WTC11 (cell line): ENCODE measurements at regions not wholly inside any gene's neighbourhood (a gene's known extent, or its start where the extent isn't known, plus 50 kb on each side); places are given as distances from the start of the nearest gene placed in this dataset.

ENCODE experiments used
- ATAC-seq: fragments of 200-7000 bp; cut with Tn5 transposase; 2 replicates; pipeline ENCODE4 v1.10.0; 2021; ENCODE audit warnings: mild to moderate bottlenecking, moderate library complexity
- CTCF ChIA-PET: fragments of 300-600 bp; sonication (Branson Sonifier 250); formaldehyde crosslinking; loops from one replicate; lab custom pipeline; 2021; ENCODE audit warnings: antibody characterized with exemption; lab: Charles Lee
- POLR2A ChIA-PET: fragments of 350-600 bp; sonication (Branson Sonifier 250); formaldehyde crosslinking; loops from one replicate; lab custom pipeline; 2021; ENCODE audit warnings: antibody characterized with exemption; lab: Charles Lee
- DNase-seq: peaks from one replicate; pipeline ENCODE4 v3.0.0; 2021; ENCODE audit warnings: low spot score
- H3K27ac Mint-ChIP-seq: 2 replicates; pipeline ENCODE4 v1.8.0; 2021; ENCODE audit warnings: mixed read lengths
- H3K27me3 Mint-ChIP-seq: 2 replicates; pipeline ENCODE4 v1.8.0; 2021; ENCODE audit warnings: low read depth, mild to moderate bottlenecking, moderate library complexity, mixed read lengths
- H3K36me3 Mint-ChIP-seq: 2 replicates; pipeline ENCODE4 v1.8.0; 2021; ENCODE audit warnings: mixed read lengths
- H3K4me1 Mint-ChIP-seq: 2 replicates; pipeline ENCODE4 v1.8.0; 2022; ENCODE audit warnings: mixed read lengths
- H3K4me3 Mint-ChIP-seq: 2 replicates; pipeline ENCODE4 v1.8.0; 2021; ENCODE audit warnings: mild to moderate bottlenecking, moderate library complexity, mixed read lengths
- H3K9me3 Mint-ChIP-seq: 2 replicates; pipeline ENCODE4 v1.8.0; 2021; ENCODE audit warnings: mixed read lengths
- AFF4 ChIP-seq: sonication (generic); formaldehyde crosslinking; IDR thresholded peaks from 2 replicates; pipeline ENCODE4 v1.8.1; 2023; ENCODE audit warnings: mild to moderate bottlenecking, missing genetic modification reagents, borderline replicate concordance
- ARID4B ChIP-seq: sonication (generic); formaldehyde crosslinking; IDR thresholded peaks from 2 replicates; pipeline ENCODE4 v1.8.0; 2023; ENCODE audit warnings: missing genetic modification reagents, mild to moderate bottlenecking, borderline replicate concordance
- ERG ChIP-seq: fragments of 250-450 bp; sonication (Bioruptor Pico); IDR thresholded peaks from 2 replicates; pipeline ENCODE4 v1.8.0; 2021; ENCODE audit warnings: mild to moderate bottlenecking
- GABPB1 ChIP-seq: sonication (generic); formaldehyde crosslinking; IDR thresholded peaks from 2 replicates; pipeline ENCODE4 v1.8.1; 2023; ENCODE audit warnings: mild to moderate bottlenecking, missing genetic modification reagents
- JAZF1 ChIP-seq: fragments of 250-450 bp; sonication (Bioruptor Pico); IDR thresholded peaks from 2 replicates; pipeline ENCODE4 v1.9.0; 2021; ENCODE audit warnings: moderate library complexity, mild to moderate bottlenecking, inconsistent platforms
- MAX ChIP-seq: sonication (generic); formaldehyde crosslinking; IDR thresholded peaks from 2 replicates; pipeline ENCODE4 v1.8.0; 2022; ENCODE audit warnings: mild to moderate bottlenecking, missing genetic modification reagents
- NR3C1 ChIP-seq: sonication (generic); formaldehyde crosslinking; conservative IDR thresholded peaks from 2 replicates; pipeline ENCODE4 v1.8.1; 2023; ENCODE audit warnings: low read depth, mild to moderate bottlenecking, missing genetic modification reagents
- SP1 ChIP-seq: sonication (generic); formaldehyde crosslinking; conservative IDR thresholded peaks from 2 replicates; pipeline ENCODE4 v1.8.1; 2022; ENCODE audit warnings: missing genetic modification reagents
- ZNF219 ChIP-seq: sonication (generic); formaldehyde crosslinking; IDR thresholded peaks from 2 replicates; pipeline ENCODE4 v1.8.0; 2023; ENCODE audit warnings: missing genetic modification reagents, mild to moderate bottlenecking, borderline replicate concordance
- ZNF396 ChIP-seq: fragments of 250-450 bp; sonication (Bioruptor Pico); IDR thresholded peaks from 2 replicates; pipeline ENCODE4 v1.8.0; 2021; ENCODE audit warnings: mild to moderate bottlenecking, moderate library complexity, borderline replicate concordance
- ZNF512 ChIP-seq: sonication (generic); formaldehyde crosslinking; IDR thresholded peaks from 2 replicates; pipeline ENCODE4 v1.8.1; 2022; ENCODE audit warnings: missing genetic modification reagents, borderline replicate concordance
- TF ChIP-seq, protein P1 (sequence below): sonication (generic); formaldehyde crosslinking; IDR thresholded peaks from 2 replicates; pipeline ENCODE4 v1.8.0; 2022; ENCODE audit warnings: missing genetic modification reagents
- TF ChIP-seq, protein P2 (sequence below): sonication (generic); formaldehyde crosslinking; IDR thresholded peaks from 2 replicates; pipeline ENCODE4 v1.8.0; 2022; ENCODE audit warnings: mild to moderate bottlenecking, missing genetic modification reagents
- TF ChIP-seq, protein P3 (sequence below): sonication (generic); formaldehyde crosslinking; IDR thresholded peaks from 2 replicates; pipeline ENCODE4 v1.8.0; 2022; ENCODE audit warnings: mild to moderate bottlenecking, missing genetic modification reagents
- TF ChIP-seq, protein P4 (sequence below): sonication (generic); formaldehyde crosslinking; IDR thresholded peaks from 2 replicates; pipeline ENCODE4 v1.8.0; 2023; ENCODE audit warnings: missing genetic modification reagents

- TF ChIP-seq, protein P1, sequence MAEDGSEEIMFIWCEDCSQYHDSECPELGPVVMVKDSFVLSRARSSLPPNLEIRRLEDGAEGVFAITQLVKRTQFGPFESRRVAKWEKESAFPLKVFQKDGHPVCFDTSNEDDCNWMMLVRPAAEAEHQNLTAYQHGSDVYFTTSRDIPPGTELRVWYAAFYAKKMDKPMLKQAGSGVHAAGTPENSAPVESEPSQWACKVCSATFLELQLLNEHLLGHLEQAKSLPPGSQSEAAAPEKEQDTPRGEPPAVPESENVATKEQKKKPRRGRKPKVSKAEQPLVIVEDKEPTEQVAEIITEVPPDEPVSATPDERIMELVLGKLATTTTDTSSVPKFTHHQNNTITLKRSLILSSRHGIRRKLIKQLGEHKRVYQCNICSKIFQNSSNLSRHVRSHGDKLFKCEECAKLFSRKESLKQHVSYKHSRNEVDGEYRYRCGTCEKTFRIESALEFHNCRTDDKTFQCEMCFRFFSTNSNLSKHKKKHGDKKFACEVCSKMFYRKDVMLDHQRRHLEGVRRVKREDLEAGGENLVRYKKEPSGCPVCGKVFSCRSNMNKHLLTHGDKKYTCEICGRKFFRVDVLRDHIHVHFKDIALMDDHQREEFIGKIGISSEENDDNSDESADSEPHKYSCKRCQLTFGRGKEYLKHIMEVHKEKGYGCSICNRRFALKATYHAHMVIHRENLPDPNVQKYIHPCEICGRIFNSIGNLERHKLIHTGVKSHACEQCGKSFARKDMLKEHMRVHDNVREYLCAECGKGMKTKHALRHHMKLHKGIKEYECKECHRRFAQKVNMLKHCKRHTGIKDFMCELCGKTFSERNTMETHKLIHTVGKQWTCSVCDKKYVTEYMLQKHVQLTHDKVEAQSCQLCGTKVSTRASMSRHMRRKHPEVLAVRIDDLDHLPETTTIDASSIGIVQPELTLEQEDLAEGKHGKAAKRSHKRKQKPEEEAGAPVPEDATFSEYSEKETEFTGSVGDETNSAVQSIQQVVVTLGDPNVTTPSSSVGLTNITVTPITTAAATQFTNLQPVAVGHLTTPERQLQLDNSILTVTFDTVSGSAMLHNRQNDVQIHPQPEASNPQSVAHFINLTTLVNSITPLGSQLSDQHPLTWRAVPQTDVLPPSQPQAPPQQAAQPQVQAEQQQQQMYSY = no peak
- TF ChIP-seq SP1 (CRISPR knock-in tag) (no peak), MAX (no peak), AFF4 (CRISPR knock-in tag) (no peak), ZNF219 (CRISPR knock-in tag) (no peak), NR3C1 (CRISPR knock-in tag) (no peak)
- TF ChIP-seq, protein P2, sequence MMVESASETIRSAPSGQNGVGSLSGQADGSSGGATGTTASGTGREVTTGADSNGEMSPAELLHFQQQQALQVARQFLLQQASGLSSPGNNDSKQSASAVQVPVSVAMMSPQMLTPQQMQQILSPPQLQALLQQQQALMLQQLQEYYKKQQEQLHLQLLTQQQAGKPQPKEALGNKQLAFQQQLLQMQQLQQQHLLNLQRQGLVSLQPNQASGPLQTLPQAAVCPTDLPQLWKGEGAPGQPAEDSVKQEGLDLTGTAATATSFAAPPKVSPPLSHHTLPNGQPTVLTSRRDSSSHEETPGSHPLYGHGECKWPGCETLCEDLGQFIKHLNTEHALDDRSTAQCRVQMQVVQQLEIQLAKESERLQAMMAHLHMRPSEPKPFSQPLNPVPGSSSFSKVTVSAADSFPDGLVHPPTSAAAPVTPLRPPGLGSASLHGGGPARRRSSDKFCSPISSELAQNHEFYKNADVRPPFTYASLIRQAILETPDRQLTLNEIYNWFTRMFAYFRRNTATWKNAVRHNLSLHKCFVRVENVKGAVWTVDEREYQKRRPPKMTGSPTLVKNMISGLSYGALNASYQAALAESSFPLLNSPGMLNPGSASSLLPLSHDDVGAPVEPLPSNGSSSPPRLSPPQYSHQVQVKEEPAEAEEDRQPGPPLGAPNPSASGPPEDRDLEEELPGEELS (CRISPR knock-in tag) = no peak
Measured at GRCh38 chr17:34725008-34725407, 145.6 kb downstream of the TMEM132E start (continued).

DNA sequence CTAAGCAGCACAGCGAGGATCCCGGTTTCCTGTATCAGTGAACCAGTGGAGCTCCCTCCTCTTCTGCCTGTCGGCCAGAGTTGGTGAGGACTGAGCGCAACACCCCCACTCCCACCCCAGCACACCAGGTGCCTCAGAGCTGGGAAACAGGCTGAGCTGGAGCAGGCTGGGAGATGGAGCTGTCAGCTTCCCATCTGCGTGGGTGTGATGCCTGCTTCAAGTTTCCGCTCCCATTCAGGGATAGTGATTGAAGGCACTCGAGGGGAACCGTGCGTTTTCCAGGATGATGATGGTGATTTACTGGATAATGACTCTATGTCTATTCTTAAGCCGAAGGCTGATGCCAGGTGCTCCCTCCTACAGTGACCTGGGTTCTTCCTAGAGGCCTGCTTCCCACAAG, 144.5 kb downstream of the TMEM132E start:
- ATAC-seq = no peak
- ChIA-PET POLR2A (no interaction called here), CTCF (interaction anchor here (1.6 kb wide), 1 partner anchor 117 kb away, joined by 5 read pairs; no protein-coding TSS in a partner anchor)
- Mint-ChIP-seq H3K4me1 (no peaks in the 10 kb centered on the region), H3K27me3 (no peaks in the 10 kb centered on the region; the same call in 1 of the 2 replicates), H3K27ac (no peak overlapping the region), H3K4me3 (no peak overlapping the region), H3K9me3 (no peaks in the 10 kb centered on the region), H3K36me3 (no peaks in the 10 kb centered on the region)
- DNase-seq = no peak
- TF ChIP-seq ZNF512 (CRISPR knock-in tag) = no peak
- TF ChIP-seq, protein P3, sequence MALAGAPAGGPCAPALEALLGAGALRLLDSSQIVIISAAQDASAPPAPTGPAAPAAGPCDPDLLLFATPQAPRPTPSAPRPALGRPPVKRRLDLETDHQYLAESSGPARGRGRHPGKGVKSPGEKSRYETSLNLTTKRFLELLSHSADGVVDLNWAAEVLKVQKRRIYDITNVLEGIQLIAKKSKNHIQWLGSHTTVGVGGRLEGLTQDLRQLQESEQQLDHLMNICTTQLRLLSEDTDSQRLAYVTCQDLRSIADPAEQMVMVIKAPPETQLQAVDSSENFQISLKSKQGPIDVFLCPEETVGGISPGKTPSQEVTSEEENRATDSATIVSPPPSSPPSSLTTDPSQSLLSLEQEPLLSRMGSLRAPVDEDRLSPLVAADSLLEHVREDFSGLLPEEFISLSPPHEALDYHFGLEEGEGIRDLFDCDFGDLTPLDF (CRISPR knock-in tag) = no peak
- no peak for TF ChIP-seq ERG (CRISPR knock-in tag)
- TF ChIP-seq, protein P4, sequence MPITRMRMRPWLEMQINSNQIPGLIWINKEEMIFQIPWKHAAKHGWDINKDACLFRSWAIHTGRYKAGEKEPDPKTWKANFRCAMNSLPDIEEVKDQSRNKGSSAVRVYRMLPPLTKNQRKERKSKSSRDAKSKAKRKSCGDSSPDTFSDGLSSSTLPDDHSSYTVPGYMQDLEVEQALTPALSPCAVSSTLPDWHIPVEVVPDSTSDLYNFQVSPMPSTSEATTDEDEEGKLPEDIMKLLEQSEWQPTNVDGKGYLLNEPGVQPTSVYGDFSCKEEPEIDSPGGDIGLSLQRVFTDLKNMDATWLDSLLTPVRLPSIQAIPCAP (CRISPR knock-in tag) = no peak
- no peak for TF ChIP-seq ARID4B (CRISPR knock-in tag)
- TF ChIP-seq GABPB1 (CRISPR knock-in tag) = no peak
- TF ChIP-seq ZNF396 (CRISPR knock-in tag) = no peak
- no peak for TF ChIP-seq JAZF1 (CRISPR knock-in tag)
